Testis (tissue), 2 donors: ENCODE measurements at regions not wholly inside any gene's neighbourhood (a gene's known extent, or its start where the extent isn't known, plus 50 kb on each side); places are given as distances from the start of the nearest gene placed in this dataset.

Experiments used
- DNase-seq: peaks from one replicate; pipeline ENCODE4 v3.0.0-alpha.2; 2019
- H3K27ac ChIP-seq, 2 donors: fragments of 200-600 bp; sonication (generic); one replicate each; pipeline ENCODE4 v1.5.1; 2019
- H3K27me3 ChIP-seq: fragments of 200-600 bp; sonication (generic); one replicate; pipeline ENCODE4 v1.5.1; 2019
- H3K36me3 ChIP-seq: fragments of 200-600 bp; sonication (generic); one replicate; pipeline ENCODE4 v1.5.1; 2017; ENCODE audit warnings: low read depth; ENCODE audit errors: missing control alignments
- H3K4me1 ChIP-seq: fragments of 200-600 bp; sonication (generic); one replicate; pipeline ENCODE4 v1.5.1; 2019
- H3K4me3 ChIP-seq, 2 donors: fragments of 200-600 bp; sonication (generic); one replicate each; pipeline ENCODE4 v1.5.1; 2017 to 2019
- H3K9me3 ChIP-seq: fragments of 200-600 bp; sonication (generic); one replicate; pipeline ENCODE4 v1.5.1; 2017
- POLR2A ChIP-seq: fragments of 450-650 bp; IDR thresholded peaks from one replicate; pipeline ENCODE4 v1.6.1; 2017; ENCODE audit warnings: antibody characterized with exemption, mild to moderate bottlenecking, moderate library complexity
- WGBS, 2 donors: methylation state at CpG; one replicate each; pipeline ENCODE4 v1.1.5; 2018; 5-methylcytosine and 5-hydroxymethylcytosine counted together
- intact Hi-C: fragments of 100-400 bp; cut with DNase I; formaldehyde crosslinking; loops from one replicate; pipeline ENCODE4 v1.15.1; 2023; ENCODE audit warnings: low total_unique reads
- TF ChIP-seq, protein P1 (sequence below), 3 experiments: fragments of 450-650 bp in 2 of 3; fragments of 200-600 bp in 1 of 3; sonication (generic) in 1 of 3; IDR thresholded peaks; one replicate each; pipeline ENCODE4 v1.5.1; 2016 to 2019; ENCODE audit warnings: antibody characterized with exemption in 3 of 3, mild to moderate bottlenecking in 2 of 3, moderate library complexity in 1 of 3

DNA sequence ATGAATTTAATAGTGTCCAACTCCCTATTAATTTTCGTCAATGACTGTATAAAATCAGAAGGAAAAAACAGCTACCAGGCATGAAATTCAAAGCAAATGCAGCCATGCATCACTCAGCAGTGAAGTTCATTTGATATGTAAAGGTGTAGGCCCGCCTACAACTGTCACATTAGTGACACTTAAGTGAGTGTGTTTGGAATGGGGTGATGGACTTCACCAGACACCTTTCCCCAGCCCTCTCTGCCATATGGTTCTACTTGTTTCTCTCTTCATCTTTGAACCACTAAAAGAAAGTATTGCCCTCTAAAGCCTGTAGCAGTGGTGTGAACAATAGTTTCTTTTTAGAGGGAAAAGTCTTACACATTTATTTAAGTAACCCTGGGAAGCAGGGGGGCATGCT is 124.0 kb downstream of the SIPA1L2 start:
- Histone ChIP-seq H3K27ac (no peak overlapping the region), H3K4me1 (no peaks in the 10 kb centered on the region), H3K4me3 (no peak overlapping the region), H3K27me3 (no peaks in the 10 kb centered on the region), H3K36me3 (no peaks in the 10 kb centered on the region), H3K9me3 (no peaks in the 10 kb centered on the region)
- DNase-seq = no peak
- WGBS, 2 donors = 85 to 94% methylated on average over 2 of the region's 2 CpGs
- no peak for TF ChIP-seq POLR2A
- TF ChIP-seq, protein P1, sequence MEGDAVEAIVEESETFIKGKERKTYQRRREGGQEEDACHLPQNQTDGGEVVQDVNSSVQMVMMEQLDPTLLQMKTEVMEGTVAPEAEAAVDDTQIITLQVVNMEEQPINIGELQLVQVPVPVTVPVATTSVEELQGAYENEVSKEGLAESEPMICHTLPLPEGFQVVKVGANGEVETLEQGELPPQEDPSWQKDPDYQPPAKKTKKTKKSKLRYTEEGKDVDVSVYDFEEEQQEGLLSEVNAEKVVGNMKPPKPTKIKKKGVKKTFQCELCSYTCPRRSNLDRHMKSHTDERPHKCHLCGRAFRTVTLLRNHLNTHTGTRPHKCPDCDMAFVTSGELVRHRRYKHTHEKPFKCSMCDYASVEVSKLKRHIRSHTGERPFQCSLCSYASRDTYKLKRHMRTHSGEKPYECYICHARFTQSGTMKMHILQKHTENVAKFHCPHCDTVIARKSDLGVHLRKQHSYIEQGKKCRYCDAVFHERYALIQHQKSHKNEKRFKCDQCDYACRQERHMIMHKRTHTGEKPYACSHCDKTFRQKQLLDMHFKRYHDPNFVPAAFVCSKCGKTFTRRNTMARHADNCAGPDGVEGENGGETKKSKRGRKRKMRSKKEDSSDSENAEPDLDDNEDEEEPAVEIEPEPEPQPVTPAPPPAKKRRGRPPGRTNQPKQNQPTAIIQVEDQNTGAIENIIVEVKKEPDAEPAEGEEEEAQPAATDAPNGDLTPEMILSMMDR (IDR thresholded peaks at IDR 0.05) = no peak
- intact Hi-C loops = no loop called here

DNA sequence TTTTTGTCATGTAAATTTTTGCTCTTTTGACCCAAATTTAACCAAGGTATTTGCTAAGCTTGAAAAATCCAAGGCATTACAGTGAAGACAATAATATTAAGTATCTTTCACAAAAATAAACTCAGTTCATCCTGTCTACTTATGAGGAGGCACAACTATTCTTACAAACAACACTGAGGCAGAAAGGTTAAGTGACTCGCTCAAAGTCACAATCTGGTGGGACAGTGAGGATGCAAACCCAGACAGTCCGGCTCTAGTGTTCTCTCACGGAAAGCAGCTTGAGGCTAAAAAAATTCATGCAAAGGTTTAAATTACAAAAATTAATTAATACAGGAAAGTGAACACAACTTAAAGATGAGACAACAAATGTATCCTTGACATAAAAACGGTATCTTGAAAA is 125.3 kb downstream of the SIPA1L2 start:
- Histone ChIP-seq H3K27me3 (no peaks in the 10 kb centered on the region), H3K27ac (no peak overlapping the region), H3K4me3 (no peak overlapping the region), H3K4me1 (no peaks in the 10 kb centered on the region), H3K9me3 (no peaks in the 10 kb centered on the region), H3K36me3 (no peaks in the 10 kb centered on the region)
- DNase-seq = no peak
- TF ChIP-seq, protein P1 (IDR thresholded peaks at IDR 0.05) = no peak
- TF ChIP-seq POLR2A = no peak
- WGBS, 2 donors = 89 to 95% methylated on average over 4 of the region's 4 CpGs
- intact Hi-C loops = no loop called here

DNA sequence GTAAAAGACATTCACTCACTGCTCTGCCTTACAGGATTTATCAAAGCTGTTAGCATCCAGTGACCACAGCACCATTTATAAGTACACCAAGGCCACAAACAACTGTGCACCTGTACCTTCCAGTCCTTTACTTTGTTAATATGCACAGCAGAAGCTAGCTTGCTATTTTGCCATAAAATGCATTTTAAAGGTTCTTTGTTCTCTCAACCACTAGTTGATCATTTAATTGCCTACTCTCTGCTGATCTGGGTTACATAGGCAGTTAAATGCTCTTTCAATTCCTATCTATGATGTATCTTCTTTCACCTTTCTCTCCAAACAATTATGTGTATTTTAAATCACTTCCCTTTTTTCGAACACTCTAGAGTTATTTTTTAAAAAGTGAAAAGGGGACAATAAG is 126.4 kb downstream of the SIPA1L2 start:
- no peaks in the 10 kb centered on the region for H3K36me3 ChIP-seq
- H3K4me1 ChIP-seq = no peaks in the 10 kb centered on the region
- no peak overlapping the region for H3K27ac ChIP-seq
- H3K9me3 ChIP-seq = no peaks in the 10 kb centered on the region
- TF ChIP-seq POLR2A = no peak
- TF ChIP-seq, protein P1 (IDR thresholded peaks at IDR 0.05) = no peak
- 84 to 91% methylated on average over 1 of the region's 1 CpG for WGBS, 2 donors
- no peak overlapping the region for H3K4me3 ChIP-seq
- DNase-seq = no peak
- intact Hi-C loops = no loop called here
- no peaks in the 10 kb centered on the region for H3K27me3 ChIP-seq

DNA sequence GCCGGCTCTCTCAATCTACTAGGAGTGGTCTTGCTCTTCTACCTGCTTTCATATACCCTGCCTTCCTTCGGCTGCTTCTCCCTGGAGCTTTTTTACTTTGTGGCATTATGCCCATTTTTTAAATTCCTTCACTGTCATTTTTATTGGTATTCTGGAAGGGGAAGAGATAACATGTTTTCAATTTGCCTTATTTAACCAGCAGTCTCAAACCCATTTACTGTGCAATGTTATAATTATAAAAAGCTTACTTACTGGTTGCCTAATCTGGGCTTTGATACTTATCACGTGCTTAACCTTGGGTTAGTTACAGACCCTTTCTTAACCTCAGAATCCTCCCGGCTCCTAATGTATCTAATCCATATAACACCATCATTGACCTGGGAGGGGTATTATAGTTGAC is 128.1 kb downstream of the SIPA1L2 start:
- Histone ChIP-seq H3K27me3 (no peaks in the 10 kb centered on the region), H3K4me3 (no peak overlapping the region), H3K36me3 (no peaks in the 10 kb centered on the region), H3K4me1 (no peaks in the 10 kb centered on the region), H3K9me3 (no peaks in the 10 kb centered on the region), H3K27ac (no peak overlapping the region)
- TF ChIP-seq, protein P1 (IDR thresholded peaks at IDR 0.05) = no peak
- TF ChIP-seq POLR2A = no peak
- intact Hi-C loops = no loop called here
- DNase-seq = no peak
- 41 to 68% methylated on average over 4 of the region's 4 CpGs for WGBS, 2 donors

DNA sequence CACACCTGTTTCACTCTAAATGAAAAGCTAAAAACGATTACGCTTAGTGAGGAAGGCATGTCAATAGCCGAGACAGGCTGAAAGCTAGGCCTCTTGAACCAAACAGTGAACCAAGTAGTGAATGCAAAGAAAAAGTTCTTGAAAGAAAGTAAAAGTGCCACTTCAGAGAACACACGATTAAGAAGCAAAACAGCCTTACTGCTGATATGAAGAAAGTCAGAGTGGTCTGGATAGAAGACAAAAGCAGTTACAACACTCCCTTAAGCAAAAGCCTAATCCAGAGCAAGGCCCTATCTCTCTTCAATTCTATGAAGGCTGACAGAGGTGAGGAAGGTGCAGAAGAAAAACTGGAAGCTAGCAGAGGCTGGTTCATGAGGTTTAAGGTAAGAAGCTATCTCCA is 130.7 kb downstream of the SIPA1L2 start:
- H3K36me3 ChIP-seq = no peaks in the 10 kb centered on the region
- H3K9me3 ChIP-seq = no peaks in the 10 kb centered on the region
- intact Hi-C loops = no loop called here
- DNase-seq = no peak
- H3K27ac ChIP-seq = no peak overlapping the region
- H3K4me1 ChIP-seq = no peaks in the 10 kb centered on the region
- H3K27me3 ChIP-seq = no peaks in the 10 kb centered on the region
- 37 to 51% methylated on average over 4 of the region's 4 CpGs for WGBS, 2 donors
- no peak for TF ChIP-seq POLR2A
- TF ChIP-seq, protein P1 (IDR thresholded peaks at IDR 0.05) = no peak
- no peak overlapping the region for H3K4me3 ChIP-seq
